HG03460 (cell line): ENCODE measurements at regions not wholly inside any gene's neighbourhood (a gene's known extent, or its start where the extent isn't known, plus 50 kb on each side); places are given as distances from the start of the nearest gene placed in this dataset.
"Not testable (repeated sequence)": the region's sequence is repeated elsewhere in the genome, so short reads cannot be mapped to it uniquely, and the experiment has no call there.

Experiments used
- ATAC-seq: cut with Tn5 transposase; IDR thresholded peaks from one replicate; pipeline ENCODE4 v1.9.1; 2021; ENCODE audit not compliant: unreplicated experiment

GRCh38 chr16:21514474-21514840 is 84.9 kb upstream of the METTL9 start:
- ATAC-seq, result not testable (repeated sequence)

- not testable (repeated sequence) for ATAC-seq
These were observed 82.7 kb upstream of the METTL9 start for GRCh38 chr16:21516705-21517040.

GRCh38 chr16:21517263-21517662 is 82.1 kb upstream of the METTL9 start:
- peak; percentile 21 for ATAC-seq

GRCh38 chr16:21519361-21520133 is 79.8 kb upstream of the METTL9 start:
- ATAC-seq, result not testable (repeated sequence)

- ATAC-seq, result peak; percentile 53
These were observed 79.0 kb upstream of the METTL9 start for GRCh38 chr16:21520134-21521047.

- not testable (repeated sequence) for ATAC-seq
These were observed 78.4 kb upstream of the METTL9 start for GRCh38 chr16:21521048-21521389.

GRCh38 chr16:21521390-21522143 is 77.8 kb upstream of the METTL9 start:
- ATAC-seq, result not testable (repeated sequence)

GRCh38 chr16:21522846-21523245 is 76.5 kb upstream of the METTL9 start:
- ATAC-seq, result not testable (repeated sequence)

- ATAC-seq, result no peak
These were observed 75.8 kb upstream of the METTL9 start for GRCh38 chr16:21523411-21524067.

GRCh38 chr16:21524068-21524751 is 75.2 kb upstream of the METTL9 start:
- ATAC-seq, result no peak

- not testable (repeated sequence) for ATAC-seq
These were observed 74.7 kb upstream of the METTL9 start for GRCh38 chr16:21524752-21525028.

- ATAC-seq, result not testable (repeated sequence)
These were observed 74.1 kb upstream of the METTL9 start for GRCh38 chr16:21525029-21525895.

- ATAC-seq, result not testable (repeated sequence)
These were observed 73.1 kb upstream of the METTL9 start for GRCh38 chr16:21525956-21526922.

- ATAC-seq, result no peak
These were observed 72.2 kb upstream of the METTL9 start for GRCh38 chr16:21526923-21527807.

- ATAC-seq, result not testable (repeated sequence)
These were observed 70.2 kb upstream of the METTL9 start for GRCh38 chr16:21529060-21529658.

- not testable (repeated sequence) for ATAC-seq
These were observed 68.5 kb upstream of the METTL9 start for GRCh38 chr16:21530729-21531383.
